GM11168 (cell line): ENCODE measurements at regions not wholly inside any gene's neighbourhood (a gene's known extent, or its start where the extent isn't known, plus 50 kb on each side); places are given as distances from the start of the nearest gene placed in this dataset.
"Not testable (repeated sequence)": the region's sequence is repeated elsewhere in the genome, so short reads cannot be mapped to it uniquely, and the experiment has no call there.

ENCODE experiments used
- in situ Hi-C: fragments of 300-500 bp; cut with MboI; formaldehyde crosslinking; loops from one replicate; pipeline ENCODE4 v1.12.0; 2022; ENCODE audit warnings: low sequenced_read_pairs; ENCODE audit not compliant: unreplicated experiment

DNA sequence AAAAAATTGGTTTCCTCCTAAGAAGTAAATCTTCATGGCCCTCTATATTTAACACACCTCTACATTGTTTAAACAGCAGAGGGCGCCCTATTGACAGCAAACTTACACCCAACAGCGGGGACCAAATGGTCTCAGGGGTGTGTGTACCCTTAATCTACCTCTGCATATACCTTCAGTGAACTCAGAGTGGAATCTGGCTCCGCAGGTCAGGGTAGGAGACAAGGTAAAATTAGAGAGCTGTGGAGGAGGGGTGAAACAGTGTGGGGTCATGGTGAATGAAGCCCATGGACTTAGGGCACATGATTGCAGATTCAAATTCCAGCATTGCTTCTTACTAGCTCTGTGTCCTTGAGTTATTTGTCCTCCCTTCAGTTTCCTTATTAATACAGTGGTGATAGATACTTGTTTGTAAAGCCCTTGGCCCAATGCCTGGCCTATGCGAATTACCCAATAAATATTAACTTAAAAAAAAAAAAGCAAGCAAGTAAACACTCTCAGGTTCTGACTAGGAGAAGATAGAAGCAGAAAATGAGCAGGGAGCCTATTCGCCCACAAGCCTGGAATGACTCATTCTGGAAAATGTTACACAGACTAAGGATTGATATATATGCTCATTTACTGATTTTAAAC lies 122.9 kb downstream of the CAVIN4 start:
- in situ Hi-C loops = loop anchor here (25.0 kb wide), 1 partner anchor 536 kb away; no protein-coding TSS in a partner anchor

DNA sequence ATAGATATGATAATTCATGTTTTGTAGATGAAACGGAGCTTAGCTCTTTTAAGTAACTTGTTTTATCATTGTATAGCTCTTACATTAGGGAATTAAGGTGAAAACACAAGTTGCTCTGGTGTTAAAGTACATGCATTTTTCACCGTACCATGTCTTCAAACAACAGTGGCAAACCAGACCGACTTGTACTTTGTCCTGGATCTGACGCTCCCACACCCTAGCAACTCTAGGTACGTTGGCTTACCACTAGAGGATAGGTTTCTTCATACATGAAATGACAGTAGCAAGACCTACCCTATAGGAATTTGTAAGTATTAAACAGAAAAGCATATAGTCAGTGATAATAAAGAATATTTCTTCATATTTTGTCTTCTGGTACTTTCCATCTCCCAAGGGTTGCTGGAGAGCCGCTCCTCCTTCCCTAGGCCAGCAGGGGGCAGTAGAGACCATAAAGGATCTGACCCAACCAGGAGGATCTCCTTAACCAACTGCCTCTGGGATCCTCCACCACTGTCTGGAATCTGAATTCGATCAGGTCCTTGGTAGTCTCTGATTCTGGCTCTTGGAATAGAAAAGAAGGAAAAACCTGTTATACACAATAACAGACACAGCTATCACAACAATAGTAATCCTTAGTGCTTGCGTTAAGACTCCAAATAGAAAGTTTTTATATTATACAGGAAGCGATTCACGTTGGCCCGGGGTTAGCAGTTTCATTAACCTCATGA lies 136.7 kb downstream of the CAVIN4 start:
- in situ Hi-C loops = loop anchor here (5.0 to 25.0 kb wide), 2 partner anchors 523 to 588 kb away; no protein-coding TSS in a partner anchor

DNA sequence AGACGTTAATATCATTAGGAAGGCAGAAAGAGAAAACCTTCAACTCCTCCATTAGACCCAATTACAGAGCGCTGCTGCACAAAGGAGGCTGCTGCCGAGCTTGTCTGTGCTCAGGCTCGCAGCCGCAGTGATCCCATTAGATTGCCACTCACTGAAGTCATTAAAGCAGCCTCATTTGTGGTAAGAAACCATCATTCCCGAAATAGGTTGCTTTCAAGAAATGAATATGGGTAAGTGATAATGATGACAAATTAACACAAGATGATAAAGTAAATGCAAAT lies 137.2 kb downstream of the CAVIN4 start:
- in situ Hi-C loops = loop anchor here (25.0 kb wide), 1 partner anchor 522 kb away; no protein-coding TSS in a partner anchor

DNA sequence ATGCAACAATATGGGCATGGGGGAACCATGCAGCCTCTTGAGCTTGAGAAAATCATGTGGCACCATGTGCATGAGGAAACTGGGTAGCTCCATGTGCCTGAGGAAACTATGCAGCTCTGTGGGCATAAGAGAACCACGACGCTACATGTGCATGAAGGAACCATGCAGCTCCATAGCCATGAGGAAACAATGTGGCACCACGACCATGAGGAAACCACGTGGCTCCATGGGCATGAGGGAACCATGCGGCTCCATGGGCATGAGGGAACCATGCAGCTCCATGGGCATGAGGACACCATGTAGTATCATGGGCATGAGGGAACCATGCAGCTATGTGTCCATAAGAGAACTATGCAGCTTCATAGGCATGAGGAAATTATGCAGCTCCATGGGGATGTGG lies 140.8 kb downstream of the CAVIN4 start:
- in situ Hi-C loops = loop anchor here (25.0 kb wide), 1 partner anchor 519 kb away; no protein-coding TSS in a partner anchor

DNA sequence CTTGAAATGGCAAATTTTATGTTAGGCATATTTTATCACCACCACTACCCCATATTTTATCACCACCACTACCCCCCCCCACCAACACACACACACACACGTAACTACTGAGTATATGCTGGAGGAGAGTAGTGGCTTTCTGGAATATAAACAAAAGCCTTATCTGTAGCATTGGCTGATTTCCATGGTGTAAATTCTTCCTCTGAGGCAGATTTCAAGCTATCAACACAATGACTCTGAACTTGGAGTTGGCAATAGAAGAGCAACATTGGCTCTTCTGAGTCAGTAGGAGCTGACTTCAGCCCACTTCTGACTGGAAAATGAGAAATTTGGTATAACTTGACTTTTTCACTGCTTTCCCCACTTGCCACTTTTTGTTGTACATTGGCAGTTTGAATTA lies 143.0 kb downstream of the CAVIN4 start:
- in situ Hi-C loops = loop anchor here (25.0 kb wide), 1 partner anchor 516 kb away; no protein-coding TSS in a partner anchor

DNA sequence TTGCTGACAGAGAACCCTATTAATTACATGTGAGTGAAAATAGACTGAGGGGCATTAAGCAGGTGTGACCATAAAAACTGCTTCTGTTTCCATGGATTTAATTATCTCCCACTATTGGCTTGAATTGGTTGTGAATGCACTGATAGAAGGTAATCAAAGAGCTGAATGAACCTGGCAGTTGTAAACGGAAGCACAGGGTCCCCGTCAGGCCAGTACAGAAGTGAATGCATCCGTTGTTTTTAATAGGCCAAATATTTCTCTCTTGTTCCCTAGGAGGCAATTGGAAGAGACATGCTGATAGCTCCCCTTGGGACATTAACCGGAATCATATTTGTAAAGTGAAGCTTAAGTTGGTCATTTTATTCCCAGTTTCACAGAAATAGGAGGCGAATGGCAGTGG lies 147.0 kb downstream of the CAVIN4 start:
- in situ Hi-C loops = loop anchor here (25.0 kb wide), 1 partner anchor 512 kb away; no protein-coding TSS in a partner anchor

DNA sequence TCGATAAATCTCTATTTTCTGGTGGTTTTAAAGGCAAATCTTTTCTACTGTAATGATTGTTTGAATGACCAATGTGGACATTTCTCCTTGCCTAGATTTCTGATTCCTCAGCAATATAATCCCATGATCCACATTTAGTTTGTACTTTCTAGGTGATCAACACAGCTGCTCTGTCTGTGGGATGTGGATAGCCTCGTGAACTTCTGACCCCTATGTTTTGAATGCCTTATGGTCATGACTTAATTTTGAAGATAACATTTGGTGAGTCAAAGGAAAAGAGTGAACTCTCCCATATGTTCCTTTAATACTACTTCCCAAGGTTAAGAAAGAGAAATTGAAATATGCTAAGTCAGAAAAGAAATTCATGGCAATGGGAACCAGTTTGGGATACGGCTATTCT lies 147.5 kb downstream of the CAVIN4 start:
- in situ Hi-C loops = no loop called here

DNA sequence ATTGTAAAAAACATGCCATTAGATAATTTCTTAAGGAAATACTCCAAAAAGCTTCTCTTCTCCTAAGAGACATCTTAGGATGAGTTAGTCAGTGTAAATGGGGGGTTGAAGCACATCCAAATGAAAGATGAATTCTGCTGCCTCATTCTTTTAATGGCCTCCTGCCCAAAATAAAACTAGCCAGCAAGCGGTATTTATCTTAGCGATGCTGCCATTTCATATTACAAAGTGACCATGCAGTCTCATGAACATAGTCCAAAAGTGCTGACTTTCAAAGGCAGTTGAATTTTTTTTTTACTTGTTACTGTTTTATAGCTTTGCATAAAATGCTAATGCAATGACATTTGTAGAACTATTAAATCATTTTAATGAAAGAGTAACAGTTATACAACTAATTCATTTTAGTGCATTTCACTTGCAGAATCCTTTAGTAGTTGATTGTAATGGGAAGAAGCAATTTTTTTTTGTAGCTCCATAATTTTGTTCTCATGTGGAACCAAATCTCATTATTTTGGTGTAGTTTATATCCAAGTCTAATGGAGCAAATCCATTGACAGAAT lies 151.5 kb downstream of the CAVIN4 start:
- in situ Hi-C loops = no loop called here

DNA sequence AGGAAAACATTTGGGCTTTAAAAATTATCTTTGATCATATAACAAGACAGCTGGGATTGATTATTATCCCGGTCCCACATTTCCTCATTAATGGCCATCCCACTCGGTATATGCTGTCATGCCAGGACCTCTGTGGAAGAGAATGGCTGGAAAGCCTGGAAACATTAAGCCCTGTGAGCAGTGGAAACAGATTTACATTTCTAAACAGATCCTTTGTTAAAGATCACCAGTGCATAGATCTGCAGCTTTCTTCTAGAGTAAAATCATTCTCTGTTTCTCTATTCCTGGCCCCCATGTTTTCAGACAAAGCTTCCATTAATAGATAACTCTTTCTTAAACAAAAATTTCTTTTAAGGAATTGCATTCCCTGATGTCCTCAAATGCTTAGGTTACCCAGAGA lies 152.2 kb downstream of the CAVIN4 start:
- in situ Hi-C loops = no loop called here

DNA sequence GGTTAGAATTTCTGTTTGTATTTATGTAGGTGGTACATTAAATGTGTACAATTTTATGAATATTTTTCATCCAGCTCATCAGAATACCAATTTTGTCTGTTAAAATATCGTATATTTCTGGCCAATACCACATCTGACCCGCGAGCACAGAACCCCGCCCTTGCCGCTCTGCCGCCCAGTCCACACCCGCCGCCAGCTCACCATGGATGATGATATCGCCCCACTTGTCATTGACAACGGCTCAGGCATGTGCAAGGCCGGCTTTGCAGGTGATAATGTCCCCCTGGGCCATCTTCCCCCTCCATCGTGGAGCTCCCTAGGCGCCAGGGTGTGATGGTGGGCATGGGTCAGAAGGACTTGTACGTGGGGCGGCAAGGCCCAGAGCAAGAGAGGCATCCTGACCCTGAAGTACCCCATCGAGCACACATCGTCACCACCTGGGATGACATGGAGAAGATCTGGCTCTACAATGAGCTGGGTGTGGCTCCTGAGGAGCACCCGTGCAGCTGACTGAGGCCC lies 153.2 kb downstream of the CAVIN4 start:
- in situ Hi-C loops = no loop called here

DNA sequence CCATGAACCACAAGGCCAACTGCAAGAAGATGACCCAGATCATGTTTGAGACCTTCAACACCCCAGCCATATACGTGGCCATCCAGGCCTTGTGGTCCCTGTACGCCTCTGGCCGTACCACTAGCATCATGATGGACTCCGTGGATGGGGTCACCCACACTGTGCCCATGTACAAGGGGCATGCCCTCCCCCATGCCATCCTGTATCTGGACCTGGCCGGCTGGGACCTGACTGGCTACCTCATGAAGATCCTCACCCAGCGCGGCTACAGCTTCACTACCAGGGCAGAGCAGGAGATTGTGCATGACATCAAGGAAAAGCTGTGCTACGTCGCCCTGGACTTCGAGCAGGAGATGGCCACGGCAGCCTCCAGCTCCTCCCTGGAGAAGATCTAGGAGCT lies 153.7 kb downstream of the CAVIN4 start:
- in situ Hi-C loops = no loop called here

DNA sequence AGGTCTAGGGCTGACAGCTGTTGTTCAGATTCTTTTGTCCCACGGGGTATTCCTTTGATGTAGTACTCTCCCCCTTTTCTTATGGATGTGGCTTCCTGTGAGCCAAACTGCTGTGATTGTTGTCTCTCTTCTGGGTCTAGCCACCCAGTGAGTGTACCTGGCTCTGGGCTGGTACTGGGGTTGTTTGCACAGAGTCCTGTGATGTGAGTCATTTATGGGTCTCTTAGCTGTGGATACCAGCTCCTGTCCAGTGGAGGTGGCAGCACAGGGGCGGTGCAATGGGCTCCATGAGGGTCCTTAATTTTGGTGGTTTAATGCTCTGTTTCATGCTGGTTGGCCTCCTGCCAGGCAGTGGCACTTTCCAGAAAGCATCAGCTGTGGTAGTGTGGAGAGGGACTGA lies 161.3 kb downstream of the CAVIN4 start:
- in situ Hi-C loops = no loop called here

DNA sequence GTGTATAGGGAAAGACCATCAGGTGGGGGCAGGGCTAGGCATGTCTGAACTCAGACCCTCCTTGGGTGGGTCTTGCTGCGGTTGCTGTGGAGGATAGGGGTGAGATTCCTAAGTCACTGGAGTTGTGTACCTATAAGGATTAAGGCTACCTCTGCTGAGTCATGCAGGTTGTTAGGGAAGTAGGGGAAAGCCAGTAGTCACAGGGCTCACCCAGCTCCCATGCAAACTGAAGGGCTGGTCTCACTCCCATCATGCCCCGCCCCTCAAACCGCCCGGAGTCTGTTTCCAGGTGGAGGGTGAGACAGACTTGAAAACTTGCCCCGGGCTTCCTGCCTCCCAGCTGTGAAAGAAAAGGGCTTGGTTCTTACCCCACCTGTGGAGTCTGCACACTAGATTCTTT lies 161.8 kb downstream of the CAVIN4 start:
- in situ Hi-C loops = no loop called here

DNA sequence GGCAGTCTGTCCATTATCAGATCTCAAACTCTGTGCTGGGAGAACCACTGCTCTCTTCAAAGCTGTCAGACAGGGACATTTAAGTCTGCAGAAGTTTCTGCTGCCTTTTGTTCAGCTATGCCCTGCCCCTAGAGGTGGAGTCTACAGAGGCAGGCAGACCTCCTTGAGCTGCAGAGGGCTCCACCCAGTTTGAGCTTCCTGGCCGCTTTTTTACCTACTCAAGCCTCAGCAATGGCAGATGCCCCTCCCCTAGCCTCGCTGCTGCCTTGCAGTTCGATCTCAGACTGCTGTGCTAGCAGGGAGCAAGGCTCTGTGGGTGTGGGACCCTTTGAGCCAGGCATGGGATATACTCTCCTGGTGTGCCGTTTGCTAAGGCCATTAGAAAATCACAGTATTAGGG lies 171.1 kb downstream of the CAVIN4 start:
- in situ Hi-C loops = not testable (repeated sequence)

DNA sequence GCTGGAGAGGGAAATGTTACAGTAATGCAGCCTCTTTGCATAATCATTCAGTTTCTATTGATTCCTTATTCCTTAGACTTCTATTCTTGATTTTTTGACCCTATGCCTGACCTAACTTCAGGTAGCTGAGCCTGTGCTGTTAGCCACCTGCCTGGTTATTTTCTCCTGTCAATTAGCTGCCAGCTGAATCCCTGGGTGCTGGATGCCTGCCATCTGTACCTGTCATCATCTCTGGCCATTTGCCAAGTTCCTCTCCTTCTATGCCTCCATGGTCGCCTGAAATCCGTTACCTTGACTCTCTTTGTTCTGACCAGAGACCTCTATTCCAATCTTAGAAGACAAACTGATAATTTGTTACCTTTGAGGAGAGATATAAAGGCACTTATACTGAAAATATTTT lies 178.3 kb downstream of the CAVIN4 start:
- in situ Hi-C loops = no loop called here

DNA sequence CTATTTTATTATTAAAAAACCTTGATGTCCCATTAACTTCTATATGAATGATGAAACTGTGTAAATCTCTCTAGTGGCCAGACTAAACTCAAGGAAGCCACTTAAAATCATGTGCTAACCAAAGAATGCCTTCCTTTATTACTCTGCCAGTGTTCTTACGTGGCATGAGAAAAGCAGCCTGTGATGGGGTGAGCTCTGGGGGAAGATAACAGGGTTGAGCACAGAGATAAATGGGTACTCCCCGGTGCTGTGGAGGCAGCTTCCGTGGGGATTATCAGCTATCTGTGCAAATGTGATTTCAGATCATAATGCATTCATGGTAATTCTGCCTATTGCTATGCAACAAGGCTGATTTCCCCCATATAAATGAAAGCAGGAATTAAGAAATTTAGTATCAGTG lies 181.3 kb downstream of the CAVIN4 start:
- in situ Hi-C loops = no loop called here

DNA sequence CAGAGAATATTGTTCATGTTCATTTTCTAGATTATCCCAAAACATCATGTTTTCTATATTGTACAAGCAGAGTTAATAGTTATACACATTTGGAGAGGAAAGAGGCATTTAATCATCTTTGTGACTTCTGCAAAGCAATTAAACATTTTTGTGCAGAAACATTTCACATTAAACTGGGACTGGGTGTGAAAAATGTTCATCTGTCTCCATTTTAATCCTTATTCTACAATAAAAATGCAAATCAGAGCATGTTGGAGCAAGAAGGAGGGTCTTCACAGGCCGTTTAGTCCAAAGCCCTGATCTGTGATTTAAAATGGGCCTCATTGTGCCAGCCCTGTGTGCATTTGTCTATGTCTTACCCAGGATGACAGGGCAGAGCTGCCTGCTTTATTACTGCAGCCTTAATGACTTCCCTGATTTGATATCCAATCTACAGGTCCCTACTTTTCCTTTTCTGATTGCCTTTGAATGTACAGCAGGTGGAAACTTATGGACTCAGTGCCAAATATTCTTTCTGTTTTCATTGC lies 183.5 kb downstream of the CAVIN4 start:
- in situ Hi-C loops = no loop called here

DNA sequence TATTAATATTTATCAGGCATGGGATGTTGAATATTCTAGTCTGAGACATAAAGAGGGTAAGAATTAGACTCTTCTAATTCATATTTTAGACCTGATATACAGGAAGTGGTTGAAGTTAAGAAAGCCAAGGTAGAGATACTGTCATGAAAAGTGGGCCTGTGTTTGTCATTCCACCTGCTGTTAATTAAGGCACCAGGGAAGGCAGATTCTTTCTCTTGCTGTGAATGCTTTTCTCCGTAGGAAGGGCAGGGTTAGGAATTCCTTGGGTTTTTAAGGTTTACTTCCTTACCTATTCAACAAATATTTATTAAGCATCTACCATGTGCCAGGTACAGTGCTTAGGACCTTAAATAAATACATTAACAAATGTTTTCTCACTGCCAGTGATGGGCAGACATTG lies 196.4 kb downstream of the CAVIN4 start:
- in situ Hi-C loops = no loop called here

DNA sequence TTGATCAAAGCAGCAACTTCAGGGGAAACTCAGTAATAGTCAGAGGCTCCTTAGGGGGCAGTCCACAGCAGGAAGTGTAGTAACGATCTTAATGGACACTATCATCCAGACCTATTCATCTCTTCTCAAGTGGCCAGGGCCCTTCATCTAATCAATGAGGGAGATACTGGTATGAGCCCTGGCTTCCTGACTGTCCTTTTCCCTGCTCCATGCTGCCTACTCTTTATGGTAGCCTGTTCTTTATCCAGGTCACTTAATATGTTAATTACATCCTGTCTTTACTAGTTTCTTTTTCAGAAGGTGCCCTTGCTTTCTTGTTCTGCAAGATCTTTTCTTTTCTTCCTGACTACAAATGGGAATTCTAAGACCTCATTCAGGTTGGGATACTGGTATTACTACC lies 197.1 kb downstream of the CAVIN4 start:
- in situ Hi-C loops = no loop called here

DNA sequence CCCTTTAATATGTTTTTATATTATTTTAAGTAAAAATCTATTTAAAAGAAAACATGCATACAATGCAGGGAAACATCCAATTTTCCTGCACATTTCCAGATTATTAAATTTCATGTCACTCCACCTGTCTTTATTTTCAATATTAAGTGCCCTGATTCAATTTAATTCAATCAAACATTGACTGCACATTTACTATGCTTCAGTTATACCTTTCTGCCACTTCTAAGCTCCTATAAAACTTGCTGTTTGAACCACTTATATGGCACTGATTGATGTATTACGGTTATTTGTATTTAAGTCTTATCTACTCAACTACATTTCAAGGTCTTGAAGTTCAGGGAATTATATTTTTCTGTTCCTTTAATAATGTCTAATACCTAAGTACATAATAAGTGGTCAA lies 198.0 kb downstream of the CAVIN4 start:
- in situ Hi-C loops = no loop called here

DNA sequence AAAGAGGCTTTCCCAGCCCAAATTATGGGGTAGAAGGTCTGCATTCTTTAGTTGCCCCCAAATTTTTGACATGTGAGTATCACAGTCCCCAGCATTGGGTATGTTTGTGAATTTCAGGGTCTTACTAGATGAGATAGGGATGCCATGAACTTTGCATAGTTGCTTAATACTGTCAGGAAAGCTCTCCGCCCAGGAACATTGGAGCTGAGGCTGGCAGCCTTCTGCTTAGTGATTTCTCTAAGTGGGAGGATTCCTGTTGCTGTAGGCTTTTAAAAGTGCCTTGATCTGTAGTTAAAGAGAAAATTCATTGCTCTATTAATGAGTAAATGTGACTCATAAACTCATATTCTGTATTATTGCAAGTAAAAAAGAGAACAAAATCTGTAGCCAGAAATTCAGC lies 206.9 kb downstream of the CAVIN4 start:
- in situ Hi-C loops = no loop called here
